RWPE1 (cell line): ENCODE measurements at regions not wholly inside any gene's neighbourhood (a gene's known extent, or its start where the extent isn't known, plus 50 kb on each side); places are given as distances from the start of the nearest gene placed in this dataset.

ENCODE experiments used
- CTCF ChIA-PET: fragments of 350-600 bp; sonication (Branson Sonifier 250); formaldehyde crosslinking; extraction: SDS; loops from one replicate; lab custom pipeline; 2021; lab: Yijun Ruan, JAX
- POLR2A ChIA-PET: fragments of 400-600 bp; formaldehyde crosslinking; extraction: SDS; loops from one replicate; lab custom pipeline; 2020; ENCODE audit warnings: antibody characterized with exemption; ENCODE audit not compliant: low non-redundant PET; lab: Yijun Ruan, JAX
- DNase-seq: peaks from one replicate; pipeline ENCODE4 v3.0.0; 2012; ENCODE audit warnings: low spot score
- H3K27ac ChIP-seq: fragments of 450-650 bp; 2 replicates; pipeline ENCODE4 v1.5.1; 2017
- CTCF ChIP-seq: fragments of 450-650 bp; conservative IDR thresholded peaks from 2 replicates; pipeline ENCODE4 v1.5.1; 2017; ENCODE audit warnings: low read depth, mild to moderate bottlenecking

- CTCF ChIA-PET, result no interaction called here
- TF ChIP-seq CTCF, result no peak
- no peak overlapping the region for H3K27ac ChIP-seq
- DNase-seq, result no peak
- POLR2A ChIA-PET, result no interaction called here
Measured at GRCh38 chr14:87405563-87405962, 587.4 kb downstream of the GALC start.

- POLR2A ChIA-PET, result no interaction called here
- CTCF ChIA-PET, result no interaction called here
- H3K27ac ChIP-seq, result no peak overlapping the region
Measured at GRCh38 chr14:87397499-87397898, 595.5 kb downstream of the GALC start.

GRCh38 chr14:87391066-87391465 is 601.9 kb downstream of the GALC start:
- TF ChIP-seq CTCF, result no peak
- no peak for DNase-seq
- ChIA-PET CTCF (no interaction called here), POLR2A (no interaction called here)
- no peak overlapping the region for H3K27ac ChIP-seq

More at GRCh38 chr14:87397499-87397898, 595.5 kb downstream of the GALC start:
- TF ChIP-seq CTCF, result no peak
- no peak for DNase-seq

GRCh38 chr14:87388946-87389345 is 604.0 kb downstream of the GALC start:
- ChIA-PET CTCF (no interaction called here), POLR2A (no interaction called here)
- DNase-seq, result no peak
- no peak overlapping the region for H3K27ac ChIP-seq
- no peak for TF ChIP-seq CTCF

- no peak for DNase-seq
- no peak for TF ChIP-seq CTCF
- CTCF ChIA-PET, result interaction anchor here (0.6 kb wide), 1 partner anchor 352 kb away, joined by 3 read pairs; no protein-coding TSS in a partner anchor
- no peak overlapping the region for H3K27ac ChIP-seq
- POLR2A ChIA-PET, result no interaction called here
Measured at GRCh38 chr14:87387806-87388205, 605.2 kb downstream of the GALC start.

- no peak overlapping the region for H3K27ac ChIP-seq
- TF ChIP-seq CTCF, result no peak
- ChIA-PET POLR2A (no interaction called here), CTCF (interaction anchor here (0.9 kb wide), 1 partner anchor 230 kb away, joined by 3 read pairs; no protein-coding TSS in a partner anchor)
- DNase-seq, result no peak
Measured at GRCh38 chr14:87386524-87386923, 606.5 kb downstream of the GALC start.

- no peak overlapping the region for H3K27ac ChIP-seq
- ChIA-PET POLR2A (no interaction called here), CTCF (interaction anchor here (0.6 kb wide), 1 partner anchor 264 kb away, joined by 3 read pairs; no protein-coding TSS in a partner anchor)
- DNase-seq, result no peak
- TF ChIP-seq CTCF, result no peak
Measured at GRCh38 chr14:87380054-87380453, 612.9 kb downstream of the GALC start.
